Hepatocyte (in vitro differentiated cells): ENCODE measurements at regions not wholly inside any gene's neighbourhood (a gene's known extent, or its start where the extent isn't known, plus 50 kb on each side); places are given as distances from the start of the nearest gene placed in this dataset.

Experiments used
- EZH2 ChIP-seq: fragments of 200-600 bp; sonication (generic); IDR thresholded peaks from 2 replicates; pipeline ENCODE4 v1.6.1; 2016; ENCODE audit warnings: antibody characterized with exemption, mild to moderate bottlenecking, borderline replicate concordance
- EZH2phosphoT487 ChIP-seq: fragments of 200-600 bp; sonication (generic); IDR thresholded peaks from one replicate; pipeline ENCODE4 v1.6.1; 2018; ENCODE audit warnings: antibody characterized with exemption, mild to moderate bottlenecking, low read depth, moderate library complexity; ENCODE audit not compliant: unreplicated experiment, severe bottlenecking
- TF ChIP-seq, protein P1 (sequence below): fragments of 200-600 bp; sonication (generic); IDR thresholded peaks from 2 replicates; pipeline ENCODE4 v1.5.1; 2016; ENCODE audit warnings: antibody characterized with exemption, mild to moderate bottlenecking; ENCODE audit not compliant: poor library complexity

DNA sequence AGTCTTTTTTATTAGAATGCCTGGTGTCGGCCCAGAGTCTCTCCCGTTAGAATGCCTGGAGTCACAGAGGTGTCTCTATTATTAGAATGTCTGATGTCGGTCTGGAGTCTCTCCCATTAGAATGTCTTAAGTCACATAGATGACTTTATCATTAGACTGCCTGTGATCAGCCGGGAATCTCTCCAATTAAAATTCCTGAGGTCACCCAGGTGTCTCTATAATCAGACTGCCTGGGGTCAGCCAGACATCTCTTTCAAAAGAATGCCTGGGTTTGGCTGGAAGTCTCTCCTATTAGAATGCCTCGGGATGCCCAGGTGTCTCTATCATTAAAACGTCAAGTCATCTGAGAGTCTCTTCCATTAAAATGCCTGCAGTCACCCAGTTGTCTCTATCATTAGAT lies 1493.9 kb downstream of the UQCRFS1 start:
- TF ChIP-seq, protein P1, sequence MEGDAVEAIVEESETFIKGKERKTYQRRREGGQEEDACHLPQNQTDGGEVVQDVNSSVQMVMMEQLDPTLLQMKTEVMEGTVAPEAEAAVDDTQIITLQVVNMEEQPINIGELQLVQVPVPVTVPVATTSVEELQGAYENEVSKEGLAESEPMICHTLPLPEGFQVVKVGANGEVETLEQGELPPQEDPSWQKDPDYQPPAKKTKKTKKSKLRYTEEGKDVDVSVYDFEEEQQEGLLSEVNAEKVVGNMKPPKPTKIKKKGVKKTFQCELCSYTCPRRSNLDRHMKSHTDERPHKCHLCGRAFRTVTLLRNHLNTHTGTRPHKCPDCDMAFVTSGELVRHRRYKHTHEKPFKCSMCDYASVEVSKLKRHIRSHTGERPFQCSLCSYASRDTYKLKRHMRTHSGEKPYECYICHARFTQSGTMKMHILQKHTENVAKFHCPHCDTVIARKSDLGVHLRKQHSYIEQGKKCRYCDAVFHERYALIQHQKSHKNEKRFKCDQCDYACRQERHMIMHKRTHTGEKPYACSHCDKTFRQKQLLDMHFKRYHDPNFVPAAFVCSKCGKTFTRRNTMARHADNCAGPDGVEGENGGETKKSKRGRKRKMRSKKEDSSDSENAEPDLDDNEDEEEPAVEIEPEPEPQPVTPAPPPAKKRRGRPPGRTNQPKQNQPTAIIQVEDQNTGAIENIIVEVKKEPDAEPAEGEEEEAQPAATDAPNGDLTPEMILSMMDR = no peak
- TF ChIP-seq EZH2phosphoT487 (no peak), EZH2 (no peak)
